Vagina (tissue), 2 donors: ENCODE measurements at regions not wholly inside any gene's neighbourhood (a gene's known extent, or its start where the extent isn't known, plus 50 kb on each side); places are given as distances from the start of the nearest gene placed in this dataset.

Experiments
- DNase-seq, 2 donors: peaks; one replicate each; pipeline ENCODE4 v3.0.0-alpha.2; 2017; ENCODE audit errors: extremely low spot score in 2 of 2
- H3K27ac ChIP-seq: fragments of 200-600 bp; sonication (generic); one replicate; pipeline ENCODE4 v1.5.1; 2019
- H3K27me3 ChIP-seq: fragments of 200-600 bp; sonication (generic); one replicate; pipeline ENCODE4 v1.5.1; 2019
- H3K36me3 ChIP-seq, 2 donors: fragments of 200-600 bp; sonication (generic); one replicate each; pipeline ENCODE4 v1.5.1; 2017 to 2019
- H3K4me1 ChIP-seq: fragments of 200-600 bp; sonication (generic); one replicate; pipeline ENCODE4 v1.5.1; 2019
- H3K4me3 ChIP-seq, 2 donors: fragments of 200-600 bp; sonication (generic); 1 replicate in 1 of 2; 2 replicates in 1 of 2; pipeline ENCODE4 v1.5.1; 2016 to 2019
- H3K9me3 ChIP-seq: fragments of 200-600 bp; sonication (generic); one replicate; pipeline ENCODE4 v1.5.1; 2019
- POLR2A ChIP-seq, 2 donors: fragments of 450-650 bp; IDR thresholded peaks; one replicate each; pipeline ENCODE4 v1.6.1; 2017; ENCODE audit warnings: antibody characterized with exemption in 2 of 2, mild to moderate bottlenecking in 2 of 2, moderate library complexity in 2 of 2
- POLR2AphosphoS5 ChIP-seq, 2 donors: sonication (generic); formaldehyde crosslinking; IDR thresholded peaks; one replicate each; pipeline ENCODE4 v1.9.0; 2017; ENCODE audit warnings: antibody characterized with exemption in 2 of 2, mild to moderate bottlenecking in 2 of 2, low read depth in 1 of 2; ENCODE audit not compliant: insufficient read depth in 1 of 2
- intact Hi-C: fragments of 100-400 bp; cut with DNase I; formaldehyde crosslinking; loops from one replicate; pipeline ENCODE4 v1.15.1; 2023
- TF ChIP-seq, protein P1 (sequence below), 3 experiments: fragments of 450-650 bp in 2 of 3; fragments of 200-600 bp in 1 of 3; sonication (generic) in 1 of 3; IDR thresholded peaks; one replicate each; pipeline ENCODE4 v1.5.1; 2017 to 2019; ENCODE audit warnings: antibody characterized with exemption in 3 of 3, mild to moderate bottlenecking in 2 of 3, moderate library complexity in 2 of 3

DNA sequence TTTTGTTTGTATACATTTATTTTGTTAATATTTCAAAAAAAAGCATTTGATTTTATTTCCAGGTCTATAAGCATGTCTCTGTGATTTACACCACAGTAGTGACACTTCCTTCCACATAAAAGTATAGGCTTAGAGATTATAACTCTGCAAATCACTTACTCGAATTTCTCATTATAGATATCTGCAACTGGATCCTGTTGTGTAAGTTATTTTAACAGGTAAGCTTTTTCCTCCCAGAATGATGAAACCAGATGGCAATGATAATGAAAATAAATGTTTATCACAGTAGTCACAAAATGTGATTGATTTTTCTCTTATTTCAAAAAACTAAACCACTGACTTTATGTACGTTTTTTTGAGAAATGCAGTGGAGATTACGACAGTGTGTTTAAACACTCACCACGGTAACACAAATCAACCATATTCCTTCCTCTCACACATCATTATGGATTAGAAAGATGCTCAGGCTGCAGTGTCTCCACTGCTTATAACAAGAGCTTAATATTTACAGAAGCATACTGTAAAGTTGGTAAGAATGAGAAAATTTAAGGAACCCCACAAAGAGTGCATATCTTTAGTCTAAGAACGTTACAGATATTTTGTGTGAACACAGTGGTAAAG is 194.6 kb downstream of the ATXN7L3B start:
- TF ChIP-seq, protein P1, sequence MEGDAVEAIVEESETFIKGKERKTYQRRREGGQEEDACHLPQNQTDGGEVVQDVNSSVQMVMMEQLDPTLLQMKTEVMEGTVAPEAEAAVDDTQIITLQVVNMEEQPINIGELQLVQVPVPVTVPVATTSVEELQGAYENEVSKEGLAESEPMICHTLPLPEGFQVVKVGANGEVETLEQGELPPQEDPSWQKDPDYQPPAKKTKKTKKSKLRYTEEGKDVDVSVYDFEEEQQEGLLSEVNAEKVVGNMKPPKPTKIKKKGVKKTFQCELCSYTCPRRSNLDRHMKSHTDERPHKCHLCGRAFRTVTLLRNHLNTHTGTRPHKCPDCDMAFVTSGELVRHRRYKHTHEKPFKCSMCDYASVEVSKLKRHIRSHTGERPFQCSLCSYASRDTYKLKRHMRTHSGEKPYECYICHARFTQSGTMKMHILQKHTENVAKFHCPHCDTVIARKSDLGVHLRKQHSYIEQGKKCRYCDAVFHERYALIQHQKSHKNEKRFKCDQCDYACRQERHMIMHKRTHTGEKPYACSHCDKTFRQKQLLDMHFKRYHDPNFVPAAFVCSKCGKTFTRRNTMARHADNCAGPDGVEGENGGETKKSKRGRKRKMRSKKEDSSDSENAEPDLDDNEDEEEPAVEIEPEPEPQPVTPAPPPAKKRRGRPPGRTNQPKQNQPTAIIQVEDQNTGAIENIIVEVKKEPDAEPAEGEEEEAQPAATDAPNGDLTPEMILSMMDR (IDR thresholded peaks at IDR 0.05): no peak
- TF ChIP-seq POLR2A (IDR thresholded peaks at IDR 0.05) (no peak), POLR2AphosphoS5 (IDR thresholded peaks at IDR 0.05; ENCODE audit: insufficient read depth in 1 of 2, low read depth in 1 of 2) (no peak)
- H3K9me3 ChIP-seq: no peaks in the 10 kb centered on the region
- H3K4me3 ChIP-seq: no peak overlapping the region
- no peak overlapping the region for H3K27ac ChIP-seq
- intact Hi-C loops: no loop called here
- DNase-seq: no peak
- H3K36me3 ChIP-seq: no peaks in the 10 kb centered on the region
- H3K4me1 ChIP-seq: no peaks in the 10 kb centered on the region
- H3K27me3 ChIP-seq: no peaks in the 10 kb centered on the region

DNA sequence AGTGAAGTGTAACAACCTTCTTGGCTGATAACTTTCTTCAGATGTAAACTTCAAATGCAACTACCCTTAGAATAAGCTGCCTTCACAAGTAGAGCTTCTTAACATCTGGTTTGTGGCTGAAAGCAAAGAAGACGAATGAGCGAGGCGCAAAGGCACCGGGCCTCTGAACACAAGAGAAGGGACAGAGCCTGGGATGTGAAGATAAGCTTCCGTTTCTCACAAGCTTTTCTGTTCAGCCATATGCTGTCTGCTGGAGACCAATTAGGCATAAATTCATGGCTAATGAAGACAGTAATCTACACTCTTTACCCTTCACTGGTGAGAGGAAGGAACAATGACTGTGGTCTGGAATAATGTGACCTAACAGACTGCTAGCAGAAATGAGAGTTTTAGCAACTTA is 195.2 kb downstream of the ATXN7L3B start:
- Histone ChIP-seq H3K9me3 (no peaks in the 10 kb centered on the region), H3K27ac (no peak overlapping the region), H3K4me1 (no peaks in the 10 kb centered on the region), H3K4me3 (no peak overlapping the region), H3K27me3 (no peaks in the 10 kb centered on the region), H3K36me3 (no peaks in the 10 kb centered on the region)
- no peak for DNase-seq
- no peak for TF ChIP-seq POLR2AphosphoS5 (IDR thresholded peaks at IDR 0.05; ENCODE audit: insufficient read depth in 1 of 2, low read depth in 1 of 2)
- TF ChIP-seq POLR2A (IDR thresholded peaks at IDR 0.05): no peak
- TF ChIP-seq, protein P1 (IDR thresholded peaks at IDR 0.05): no peak
- intact Hi-C loops: no loop called here

DNA sequence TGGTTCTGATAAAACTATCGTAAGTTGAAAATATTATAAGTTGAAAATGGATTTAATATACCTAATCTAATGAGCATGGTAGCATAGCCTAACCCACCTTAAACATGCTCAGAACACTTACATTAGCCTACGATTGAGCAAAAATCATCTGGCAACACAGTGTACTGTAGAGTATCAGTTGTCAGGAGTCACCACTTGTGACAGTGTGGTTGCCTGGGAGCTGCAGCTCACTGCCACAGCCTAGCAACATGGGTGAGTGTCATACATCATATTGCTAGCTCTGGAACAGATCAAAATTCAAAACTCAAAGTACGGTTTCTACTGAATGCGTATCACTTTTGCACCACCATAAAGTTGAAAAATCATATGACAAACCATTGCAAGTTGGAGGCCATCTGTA is 203.5 kb downstream of the ATXN7L3B start:
- H3K4me1 ChIP-seq: no peaks in the 10 kb centered on the region
- intact Hi-C loops: no loop called here
- H3K9me3 ChIP-seq: no peaks in the 10 kb centered on the region
- H3K27ac ChIP-seq: no peak overlapping the region
- TF ChIP-seq, protein P1 (IDR thresholded peaks at IDR 0.05): no peak
- TF ChIP-seq POLR2A (IDR thresholded peaks at IDR 0.05) (no peak), POLR2AphosphoS5 (IDR thresholded peaks at IDR 0.05; ENCODE audit: insufficient read depth in 1 of 2, low read depth in 1 of 2) (no peak)
- no peak overlapping the region for H3K4me3 ChIP-seq
- no peaks in the 10 kb centered on the region for H3K27me3 ChIP-seq
- no peak for DNase-seq
- no peaks in the 10 kb centered on the region for H3K36me3 ChIP-seq

DNA sequence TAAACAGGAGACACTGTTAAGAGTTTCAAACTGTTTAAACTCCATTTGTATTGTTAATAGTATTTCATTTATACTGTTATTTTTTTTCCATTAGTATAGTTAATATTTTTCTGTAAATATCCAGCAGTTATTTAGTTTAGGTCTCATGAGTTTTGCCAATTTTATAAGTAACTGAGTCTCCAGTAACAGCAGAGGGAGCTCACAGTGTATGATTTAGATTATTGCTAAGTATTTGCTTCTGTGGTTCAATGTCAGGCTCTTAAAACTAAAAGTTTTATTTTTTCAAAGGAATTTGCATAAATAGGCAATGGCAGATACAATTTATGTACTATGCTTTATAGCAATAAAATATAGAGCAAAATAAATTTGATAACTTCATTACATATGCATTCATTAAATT is 209.7 kb downstream of the ATXN7L3B start:
- no peak overlapping the region for H3K27ac ChIP-seq
- no peaks in the 10 kb centered on the region for H3K9me3 ChIP-seq
- no peaks in the 10 kb centered on the region for H3K27me3 ChIP-seq
- H3K36me3 ChIP-seq: no peaks in the 10 kb centered on the region
- intact Hi-C loops: no loop called here
- TF ChIP-seq, protein P1 (IDR thresholded peaks at IDR 0.05): no peak
- TF ChIP-seq POLR2A (IDR thresholded peaks at IDR 0.05) (no peak), POLR2AphosphoS5 (IDR thresholded peaks at IDR 0.05; ENCODE audit: insufficient read depth in 1 of 2, low read depth in 1 of 2) (no peak)
- no peaks in the 10 kb centered on the region for H3K4me1 ChIP-seq
- H3K4me3 ChIP-seq: no peak overlapping the region
- DNase-seq: no peak

DNA sequence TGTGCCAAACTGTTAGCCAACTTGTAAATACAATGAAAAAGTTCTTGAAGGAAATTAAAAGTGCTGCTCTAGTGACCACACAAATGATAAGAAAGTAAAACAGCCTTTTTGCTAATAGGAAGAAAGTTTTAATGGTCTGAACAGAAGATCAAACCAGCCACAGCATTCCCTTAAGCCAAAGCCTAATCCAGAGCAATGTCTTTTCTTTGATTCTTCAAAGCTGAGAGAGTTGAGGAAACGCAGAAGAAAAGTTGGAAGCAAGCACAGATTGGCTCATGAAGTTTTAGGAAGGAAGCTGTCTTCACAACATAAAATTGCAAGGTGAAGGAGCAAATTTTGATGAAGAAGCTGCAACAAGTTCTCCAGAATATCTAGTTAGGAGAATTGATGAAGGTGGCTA is 213.8 kb downstream of the ATXN7L3B start:
- intact Hi-C loops: no loop called here
- Histone ChIP-seq H3K27me3 (no peaks in the 10 kb centered on the region), H3K36me3 (no peaks in the 10 kb centered on the region), H3K4me1 (no peaks in the 10 kb centered on the region), H3K27ac (no peak overlapping the region), H3K9me3 (no peaks in the 10 kb centered on the region), H3K4me3 (no peak overlapping the region)
- TF ChIP-seq, protein P1 (IDR thresholded peaks at IDR 0.05): no peak
- no peak for TF ChIP-seq POLR2AphosphoS5 (IDR thresholded peaks at IDR 0.05; ENCODE audit: insufficient read depth in 1 of 2, low read depth in 1 of 2)
- no peak for TF ChIP-seq POLR2A (IDR thresholded peaks at IDR 0.05)
- DNase-seq: no peak
